Cardiac muscle cell (in vitro differentiated cells and primary cell): ENCODE measurements at regions not wholly inside any gene's neighbourhood (a gene's known extent, or its start where the extent isn't known, plus 50 kb on each side); places are given as distances from the start of the nearest gene placed in this dataset.
A peak's percentile ranks its signal among the peaks of the same experiment; 100 is the strongest.

Source experiments
- DNase-seq, 2 donors: peaks; one replicate each; pipeline versions ENCODE4 v3.0.0 to v3.0.0-alpha.2; 2010 to 2017; ENCODE audit warnings: low read depth in 1 of 2, low spot score in 1 of 2
- H3K27ac ChIP-seq: fragments of 200-600 bp; sonication (generic); 2 replicates; pipeline ENCODE4 v1.5.1; 2016
- H3K27me3 ChIP-seq: fragments of 200-600 bp; sonication (generic); 2 replicates; pipeline ENCODE4 v1.6.0; 2016; ENCODE audit warnings: control low read depth
- H3K36me3 ChIP-seq: fragments of 200-600 bp; sonication (generic); 2 replicates; pipeline ENCODE4 v1.5.1; 2016; ENCODE audit warnings: control low read depth
- H3K4me1 ChIP-seq: fragments of 200-600 bp; sonication (generic); 2 replicates; pipeline ENCODE4 v1.8.1; 2017; ENCODE audit warnings: low read depth, mild to moderate bottlenecking, mixed run types
- H3K4me3 ChIP-seq: fragments of 200-600 bp; sonication (generic); 2 replicates; pipeline ENCODE4 v1.5.1; 2016; ENCODE audit warnings: mild to moderate bottlenecking
- H3K9me3 ChIP-seq: fragments of 200-600 bp; sonication (generic); 2 replicates; pipeline ENCODE4 v1.5.1; 2017; ENCODE audit warnings: low read depth, mild to moderate bottlenecking, control low read depth
- TF ChIP-seq, protein P1 (sequence below): IDR thresholded peaks from 2 replicates; pipeline ENCODE4 v1.5.1; 2012; ENCODE audit warnings: low read depth, mild to moderate bottlenecking, low read length

DNA sequence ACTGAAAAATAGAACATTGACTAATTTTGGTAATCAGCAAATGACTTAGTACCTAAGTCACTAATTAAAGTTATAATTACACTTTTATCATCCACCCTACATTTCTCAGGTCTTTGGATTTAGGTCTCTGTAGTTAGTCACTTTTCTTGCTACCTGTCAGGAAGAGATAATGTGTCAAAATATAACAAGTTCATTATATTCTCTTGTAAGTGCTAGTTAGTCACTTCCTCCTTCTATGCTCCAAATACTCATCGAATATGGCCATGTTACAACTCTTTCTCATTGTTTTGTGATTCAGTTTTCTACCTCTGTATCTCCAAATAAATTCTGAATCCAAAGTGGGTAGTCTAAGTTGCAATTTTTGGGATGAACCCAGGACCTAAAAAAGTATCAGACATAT lies 163.5 kb upstream of the KIF2B start:
- Histone ChIP-seq H3K4me1 (peaks cover 11% of the 10 kb centered on the region), H3K4me3 (no peak overlapping the region), H3K9me3 (no peaks in the 10 kb centered on the region), H3K36me3 (no peaks in the 10 kb centered on the region), H3K27me3 (no peaks in the 10 kb centered on the region), H3K27ac (no peak overlapping the region)
- TF ChIP-seq, protein P1, sequence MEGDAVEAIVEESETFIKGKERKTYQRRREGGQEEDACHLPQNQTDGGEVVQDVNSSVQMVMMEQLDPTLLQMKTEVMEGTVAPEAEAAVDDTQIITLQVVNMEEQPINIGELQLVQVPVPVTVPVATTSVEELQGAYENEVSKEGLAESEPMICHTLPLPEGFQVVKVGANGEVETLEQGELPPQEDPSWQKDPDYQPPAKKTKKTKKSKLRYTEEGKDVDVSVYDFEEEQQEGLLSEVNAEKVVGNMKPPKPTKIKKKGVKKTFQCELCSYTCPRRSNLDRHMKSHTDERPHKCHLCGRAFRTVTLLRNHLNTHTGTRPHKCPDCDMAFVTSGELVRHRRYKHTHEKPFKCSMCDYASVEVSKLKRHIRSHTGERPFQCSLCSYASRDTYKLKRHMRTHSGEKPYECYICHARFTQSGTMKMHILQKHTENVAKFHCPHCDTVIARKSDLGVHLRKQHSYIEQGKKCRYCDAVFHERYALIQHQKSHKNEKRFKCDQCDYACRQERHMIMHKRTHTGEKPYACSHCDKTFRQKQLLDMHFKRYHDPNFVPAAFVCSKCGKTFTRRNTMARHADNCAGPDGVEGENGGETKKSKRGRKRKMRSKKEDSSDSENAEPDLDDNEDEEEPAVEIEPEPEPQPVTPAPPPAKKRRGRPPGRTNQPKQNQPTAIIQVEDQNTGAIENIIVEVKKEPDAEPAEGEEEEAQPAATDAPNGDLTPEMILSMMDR: no peak
- no peak for DNase-seq

DNA sequence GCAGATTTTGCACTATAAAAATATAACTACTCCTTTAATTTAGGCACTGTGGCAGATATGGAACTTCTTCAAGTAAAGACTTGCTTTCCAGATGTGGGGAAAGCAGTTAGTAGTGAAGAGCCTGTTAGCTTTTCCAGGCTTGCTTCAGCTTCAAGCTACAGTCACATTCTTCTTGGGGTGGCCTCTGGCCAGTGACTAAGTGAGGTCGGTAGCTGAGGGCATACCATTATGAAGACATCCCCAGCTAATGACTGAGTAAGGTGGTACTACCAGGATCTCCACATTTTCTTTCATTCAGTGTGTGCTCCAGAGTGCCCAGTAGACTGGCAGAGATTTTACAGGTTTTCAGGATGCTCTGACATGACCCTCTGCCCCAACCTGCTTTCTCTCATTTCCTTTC lies 167.1 kb upstream of the KIF2B start:
- no peaks in the 10 kb centered on the region for H3K4me1 ChIP-seq
- H3K9me3 ChIP-seq: no peaks in the 10 kb centered on the region
- TF ChIP-seq, protein P1: no peak
- no peak overlapping the region for H3K4me3 ChIP-seq
- no peaks in the 10 kb centered on the region for H3K27me3 ChIP-seq
- no peak for DNase-seq
- no peak overlapping the region for H3K27ac ChIP-seq
- no peaks in the 10 kb centered on the region for H3K36me3 ChIP-seq

DNA sequence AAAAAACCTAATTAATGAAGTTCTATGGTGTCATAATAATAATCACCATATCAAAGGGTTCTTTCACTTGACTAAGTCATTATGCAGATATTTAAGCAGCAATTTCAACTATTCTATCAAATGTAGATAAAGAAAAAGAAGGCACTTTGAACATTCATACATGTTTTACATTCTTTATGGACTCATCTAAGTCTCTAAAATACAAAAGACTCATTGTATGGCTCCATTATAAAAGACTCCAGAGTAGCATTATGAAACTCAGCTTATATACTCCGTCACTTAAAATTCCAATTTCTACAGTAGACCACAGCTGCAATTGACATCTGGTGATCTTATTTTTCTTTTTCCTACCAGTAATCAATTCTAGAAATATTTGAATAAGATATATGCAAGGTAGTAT lies 173.5 kb upstream of the KIF2B start:
- TF ChIP-seq, protein P1: no peak
- Histone ChIP-seq H3K4me1 (no peaks in the 10 kb centered on the region), H3K27me3 (no peaks in the 10 kb centered on the region), H3K9me3 (no peaks in the 10 kb centered on the region), H3K4me3 (no peak overlapping the region), H3K27ac (no peak overlapping the region), H3K36me3 (no peaks in the 10 kb centered on the region)
- no peak for DNase-seq

DNA sequence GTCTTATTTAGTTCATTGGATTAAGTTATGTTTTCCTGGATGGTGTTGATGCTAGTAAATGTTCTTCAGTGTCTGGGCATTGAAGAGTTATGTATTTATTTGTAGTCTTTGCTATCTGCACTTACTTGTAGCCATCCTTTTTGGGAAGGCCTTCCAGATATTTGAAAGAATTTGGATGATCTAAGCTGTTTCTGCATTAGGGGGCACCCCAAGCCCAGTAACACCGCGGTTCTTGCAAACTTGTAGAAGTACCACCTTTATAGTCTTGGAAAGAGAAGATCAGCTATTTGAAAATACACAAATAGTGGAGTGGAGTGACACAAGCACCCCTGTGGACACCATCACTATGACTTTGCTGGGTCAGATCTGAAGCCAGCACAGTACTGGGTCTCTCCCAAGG lies 175.9 kb upstream of the KIF2B start:
- H3K4me1 ChIP-seq: no peaks in the 10 kb centered on the region
- no peaks in the 10 kb centered on the region for H3K36me3 ChIP-seq
- H3K4me3 ChIP-seq: no peak overlapping the region
- TF ChIP-seq, protein P1: no peak
- DNase-seq: no peak
- no peaks in the 10 kb centered on the region for H3K9me3 ChIP-seq
- no peak overlapping the region for H3K27ac ChIP-seq
- H3K27me3 ChIP-seq: no peaks in the 10 kb centered on the region

DNA sequence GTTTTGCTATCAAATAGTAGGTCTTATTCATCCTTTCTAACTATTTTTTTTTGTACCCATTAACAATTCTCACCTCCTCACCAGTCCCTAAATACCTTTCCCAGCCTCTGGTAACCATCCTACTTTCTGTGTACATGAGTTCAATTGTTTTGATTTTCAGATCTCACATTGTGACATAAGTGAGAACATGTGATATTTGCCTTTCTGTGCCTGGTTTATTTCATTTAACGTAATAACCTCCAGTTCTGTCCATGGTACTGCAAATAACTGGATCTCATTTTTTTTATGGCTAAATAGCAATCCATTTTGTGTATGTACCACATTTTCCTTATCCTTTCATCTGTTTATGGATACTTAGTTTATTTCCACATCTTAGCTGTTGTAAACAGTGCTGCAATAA lies 181.9 kb upstream of the KIF2B start:
- Histone ChIP-seq H3K36me3 (no peaks in the 10 kb centered on the region), H3K9me3 (no peaks in the 10 kb centered on the region), H3K4me1 (no peaks in the 10 kb centered on the region), H3K27ac (no peak overlapping the region), H3K27me3 (no peaks in the 10 kb centered on the region), H3K4me3 (no peak overlapping the region)
- TF ChIP-seq, protein P1: no peak
- no peak for DNase-seq

DNA sequence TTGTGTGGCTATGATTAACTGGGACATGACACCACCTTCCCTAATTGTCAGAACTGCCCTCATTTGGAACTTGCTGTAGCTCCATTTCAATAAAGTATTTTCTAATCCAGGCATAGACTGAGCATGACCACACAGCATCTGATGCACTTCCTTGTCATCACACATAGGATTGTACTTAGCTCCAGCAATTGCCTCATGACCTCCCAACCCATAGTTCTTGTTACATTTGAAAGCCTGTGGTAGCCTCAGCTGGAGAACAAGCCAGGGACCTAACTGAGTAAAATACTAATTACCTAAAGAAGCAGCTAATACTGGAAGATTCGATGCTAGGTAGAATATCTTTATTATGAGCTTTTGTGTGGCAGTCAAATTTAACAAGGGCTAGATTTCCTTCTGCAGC lies 187.3 kb upstream of the KIF2B start:
- Histone ChIP-seq H3K9me3 (no peaks in the 10 kb centered on the region), H3K4me3 (no peak overlapping the region), H3K27me3 (no peaks in the 10 kb centered on the region), H3K27ac (no peak overlapping the region), H3K4me1 (no peaks in the 10 kb centered on the region), H3K36me3 (no peaks in the 10 kb centered on the region)
- DNase-seq: peak in 1 of 2 donors; percentile 13
- TF ChIP-seq, protein P1: no peak
